ENCODE measurements at regions not wholly inside any gene's neighbourhood (a gene's known extent, or its start where the extent isn't known, plus 50 kb on each side); places are given as distances from the start of the nearest gene placed in this dataset.

- DNase-seq (ENCODE audit: low spot score) = no peak
- ATAC-seq = no peak
These were observed 107.4 kb downstream of the SNX18 start for GRCh38 chr5:54624805-54625568.

GRCh38 chr5:54621709-54622108, 104.2 kb downstream of the SNX18 start:
- ATAC-seq = no peak

GRCh38 chr5:54621048-54621447, 103.5 kb downstream of the SNX18 start:
- ATAC-seq (peak; percentile 89), DNase-seq (ENCODE audit: low spot score) (peak; percentile 58)

More at GRCh38 chr5:54621709-54622108, 104.2 kb downstream of the SNX18 start:
- no peak for DNase-seq (ENCODE audit: low spot score)

GRCh38 chr5:54620141-54620933, 102.8 kb downstream of the SNX18 start:
- ATAC-seq (peak; percentile 47), DNase-seq (ENCODE audit: low spot score) (no peak)

GRCh38 chr5:54619731-54620130, 102.2 kb downstream of the SNX18 start:
- DNase-seq (ENCODE audit: low spot score) (no peak), ATAC-seq (no peak)

- ATAC-seq (no peak), DNase-seq (ENCODE audit: low spot score) (no peak)
These were observed 99.1 kb downstream of the SNX18 start for GRCh38 chr5:54616518-54617220.

- DNase-seq (ENCODE audit: low spot score) = peak; percentile 84
- peak; percentile 86 for ATAC-seq
These were observed 98.5 kb downstream of the SNX18 start for GRCh38 chr5:54616031-54616430.

GRCh38 chr5:54615381-54615780, 97.8 kb downstream of the SNX18 start:
- DNase-seq (ENCODE audit: low spot score) (no peak), ATAC-seq (no peak)

GRCh38 chr5:54612711-54613110, 95.2 kb downstream of the SNX18 start:
- ATAC-seq = no peak
- DNase-seq (ENCODE audit: low spot score) = no peak

- DNase-seq (ENCODE audit: low spot score) = no peak
- ATAC-seq = no peak
These were observed 93.9 kb downstream of the SNX18 start for GRCh38 chr5:54611290-54611951.

- ATAC-seq (no peak), DNase-seq (ENCODE audit: low spot score) (no peak)
These were observed 92.8 kb downstream of the SNX18 start for GRCh38 chr5:54610197-54610944.

- DNase-seq (ENCODE audit: low spot score) = no peak
- ATAC-seq = peak; percentile 96
These were observed 91.0 kb downstream of the SNX18 start for GRCh38 chr5:54608423-54609085.

- DNase-seq (ENCODE audit: low spot score) (no peak), ATAC-seq (no peak)
These were observed 89.4 kb downstream of the SNX18 start for GRCh38 chr5:54607006-54607405.

- DNase-seq (ENCODE audit: low spot score) (no peak), ATAC-seq (no peak)
These were observed 85.8 kb downstream of the SNX18 start for GRCh38 chr5:54603372-54603771.

GRCh38 chr5:54602475-54602874, 84.9 kb downstream of the SNX18 start:
- ATAC-seq (no peak), DNase-seq (ENCODE audit: low spot score) (no peak)

- ATAC-seq (peak; percentile 43), DNase-seq (ENCODE audit: low spot score) (no peak)
These were observed 84.1 kb downstream of the SNX18 start for GRCh38 chr5:54601411-54602230.
